ENCODE measurements at regions not wholly inside any gene's neighbourhood (a gene's known extent, or its start where the extent isn't known, plus 50 kb on each side); places are given as distances from the start of the nearest gene placed in this dataset.

- no peak for DNase-seq (ENCODE audit: low spot score)
- no peaks in the 10 kb centered on the region for H3K27me3 ChIP-seq
- no peak overlapping the region for H3K27ac ChIP-seq
- no peaks in the 10 kb centered on the region for H3K9me3 ChIP-seq
- H3K4me3 ChIP-seq = no peak overlapping the region
- H3K4me1 ChIP-seq = no peaks in the 10 kb centered on the region
- TF ChIP-seq CTCF (IDR thresholded peaks at IDR 0.05) = no peak
- no peaks in the 10 kb centered on the region for H3K36me3 ChIP-seq
Measured at GRCh38 chr12:97800561-97800960, 338.0 kb downstream of the RMST start.

- no peak for TF ChIP-seq CTCF (IDR thresholded peaks at IDR 0.05)
- H3K27ac ChIP-seq = no peak overlapping the region
- H3K4me3 ChIP-seq = no peak overlapping the region
- H3K4me1 ChIP-seq = no peaks in the 10 kb centered on the region
- H3K36me3 ChIP-seq = no peaks in the 10 kb centered on the region
- no peaks in the 10 kb centered on the region for H3K9me3 ChIP-seq
- H3K27me3 ChIP-seq = no peaks in the 10 kb centered on the region
- no peak for DNase-seq (ENCODE audit: low spot score)
Measured at GRCh38 chr12:97801471-97802059, 339.0 kb downstream of the RMST start.

- no peak overlapping the region for H3K4me3 ChIP-seq
- H3K9me3 ChIP-seq = no peaks in the 10 kb centered on the region
- no peaks in the 10 kb centered on the region for H3K36me3 ChIP-seq
- H3K4me1 ChIP-seq = no peaks in the 10 kb centered on the region
- no peaks in the 10 kb centered on the region for H3K27me3 ChIP-seq
- TF ChIP-seq CTCF (IDR thresholded peaks at IDR 0.05) = no peak
- no peak for DNase-seq (ENCODE audit: low spot score)
- H3K27ac ChIP-seq = no peak overlapping the region
Measured at GRCh38 chr12:97805146-97805545, 342.5 kb downstream of the RMST start.

GRCh38 chr12:97813301-97813700, 350.7 kb downstream of the RMST start:
- H3K27me3 ChIP-seq = no peaks in the 10 kb centered on the region
- H3K27ac ChIP-seq = no peak overlapping the region
- H3K36me3 ChIP-seq = no peaks in the 10 kb centered on the region
- H3K4me1 ChIP-seq = no peaks in the 10 kb centered on the region
- TF ChIP-seq CTCF (IDR thresholded peaks at IDR 0.05) = no peak
- DNase-seq (ENCODE audit: low spot score) = no peak
- H3K9me3 ChIP-seq = no peaks in the 10 kb centered on the region
- no peak overlapping the region for H3K4me3 ChIP-seq

- Histone ChIP-seq H3K27ac (no peak overlapping the region), H3K36me3 (no peaks in the 10 kb centered on the region), H3K9me3 (no peaks in the 10 kb centered on the region), H3K4me3 (no peak overlapping the region), H3K27me3 (no peaks in the 10 kb centered on the region), H3K4me1 (no peaks in the 10 kb centered on the region)
- DNase-seq (ENCODE audit: low spot score) = no peak
- no peak for TF ChIP-seq CTCF (IDR thresholded peaks at IDR 0.05)
Measured at GRCh38 chr12:97821806-97822205, 359.2 kb downstream of the RMST start.

- Histone ChIP-seq H3K27me3 (no peaks in the 10 kb centered on the region), H3K36me3 (no peaks in the 10 kb centered on the region), H3K4me3 (no peak overlapping the region), H3K9me3 (no peaks in the 10 kb centered on the region), H3K27ac (no peak overlapping the region), H3K4me1 (no peaks in the 10 kb centered on the region)
- no peak for DNase-seq (ENCODE audit: low spot score)
- no peak for TF ChIP-seq CTCF (IDR thresholded peaks at IDR 0.05)
Measured at GRCh38 chr12:97835541-97835940, 372.9 kb downstream of the RMST start.

All from right atrium auricular region (tissue), 2 donors.